HG02623 (cell line): ENCODE measurements at regions not wholly inside any gene's neighbourhood (a gene's known extent, or its start where the extent isn't known, plus 50 kb on each side); places are given as distances from the start of the nearest gene placed in this dataset.

Experiments used
- ATAC-seq: cut with Tn5 transposase; IDR thresholded peaks from one replicate; pipeline ENCODE4 v1.9.1; 2021; ENCODE audit warnings: moderate library complexity; ENCODE audit not compliant: unreplicated experiment

DNA sequence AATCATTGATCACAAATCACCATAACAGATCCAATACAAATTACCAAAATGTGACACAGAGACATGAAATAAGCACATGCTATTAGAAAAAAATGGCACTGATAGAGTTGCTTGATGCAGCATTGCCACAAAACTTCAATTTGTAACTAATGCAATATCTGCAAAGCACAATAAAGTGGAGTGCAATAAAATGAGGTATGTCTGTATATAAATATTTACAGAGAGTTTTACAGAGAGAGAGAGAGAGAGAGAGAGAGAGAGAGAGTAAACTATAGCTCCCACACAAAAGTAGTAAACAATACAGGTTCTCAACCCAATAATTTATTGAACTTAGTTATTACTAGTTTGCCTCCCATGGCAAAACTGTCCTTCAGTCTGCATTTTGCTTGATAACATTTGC is 1807.0 kb downstream of the SUCLG1 start:
- ATAC-seq, result no peak

DNA sequence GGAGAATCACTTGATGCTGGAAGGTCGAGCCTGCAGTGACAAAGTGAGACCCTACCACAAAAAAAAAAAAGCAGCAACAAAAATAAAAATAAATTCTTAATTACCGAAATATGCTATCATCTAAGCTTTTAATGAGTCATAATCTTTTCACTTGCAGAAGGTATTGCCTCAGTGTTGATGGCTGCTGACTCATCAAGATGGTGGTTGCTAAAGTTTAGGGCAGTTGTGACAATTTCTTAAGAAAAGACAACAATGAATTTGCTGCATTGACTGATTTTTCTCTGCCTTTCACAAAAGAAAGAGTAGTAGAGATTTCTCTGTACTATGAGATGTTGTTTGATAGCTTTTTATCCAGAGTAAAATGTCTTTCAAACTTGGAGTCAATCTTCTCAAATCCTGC is 1809.0 kb downstream of the SUCLG1 start:
- ATAC-seq, result no peak

DNA sequence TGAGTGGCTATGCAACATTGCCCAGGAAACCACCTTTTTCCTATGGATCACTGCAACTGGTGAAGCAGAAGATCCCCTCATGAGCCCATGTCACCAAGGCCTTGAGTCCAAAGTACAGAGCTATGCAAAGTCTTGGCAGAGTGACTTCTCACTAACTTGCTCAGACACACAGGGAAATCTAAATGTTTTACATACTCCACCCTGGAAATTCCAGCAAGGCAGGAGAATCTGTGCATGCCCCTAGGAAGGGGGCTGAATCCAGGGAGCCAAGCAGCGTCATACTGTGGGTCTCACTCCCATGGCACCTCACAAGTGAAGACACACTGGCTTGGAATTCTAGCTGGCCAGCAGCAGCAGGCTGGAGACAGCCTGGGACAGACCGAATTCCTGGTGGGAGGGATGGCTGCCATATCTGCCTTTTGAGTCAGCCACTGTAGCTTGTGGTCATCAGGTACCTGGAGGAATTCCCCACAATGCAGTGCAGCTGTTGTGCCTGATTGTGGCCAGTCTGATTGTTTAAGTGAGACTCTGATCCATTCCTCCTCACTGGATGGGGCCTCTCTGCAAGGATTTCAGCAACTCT is 1817.4 kb downstream of the SUCLG1 start:
- no peak for ATAC-seq

DNA sequence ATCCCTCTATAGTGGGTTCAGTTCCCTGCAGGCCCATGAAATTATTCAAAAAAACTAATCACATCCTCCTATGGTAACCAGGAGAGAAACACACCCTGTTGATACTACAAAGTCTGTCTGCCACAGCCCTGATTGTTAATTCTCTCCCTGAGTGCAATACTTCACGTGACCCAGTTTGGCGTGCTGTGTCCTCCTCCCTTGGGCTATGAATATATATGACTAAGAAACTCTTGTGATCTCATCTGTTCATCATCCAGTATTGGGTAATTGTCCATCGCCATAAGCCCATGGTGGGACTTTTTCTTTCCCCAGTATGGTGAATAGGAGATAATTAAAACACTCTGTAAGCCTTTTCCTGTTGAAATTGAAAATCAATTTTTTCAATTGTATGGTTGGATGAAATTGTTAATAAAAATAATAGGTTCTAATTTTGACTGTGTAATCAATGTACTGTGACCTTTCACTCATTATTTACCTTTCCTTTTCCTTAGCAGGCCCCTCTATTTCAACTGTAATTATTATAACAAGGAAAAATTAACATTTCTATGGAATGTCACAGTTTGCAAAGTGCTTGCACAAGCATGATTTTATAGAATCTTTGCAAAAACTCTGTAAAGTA is 1822.6 kb downstream of the SUCLG1 start:
- ATAC-seq, result no peak

DNA sequence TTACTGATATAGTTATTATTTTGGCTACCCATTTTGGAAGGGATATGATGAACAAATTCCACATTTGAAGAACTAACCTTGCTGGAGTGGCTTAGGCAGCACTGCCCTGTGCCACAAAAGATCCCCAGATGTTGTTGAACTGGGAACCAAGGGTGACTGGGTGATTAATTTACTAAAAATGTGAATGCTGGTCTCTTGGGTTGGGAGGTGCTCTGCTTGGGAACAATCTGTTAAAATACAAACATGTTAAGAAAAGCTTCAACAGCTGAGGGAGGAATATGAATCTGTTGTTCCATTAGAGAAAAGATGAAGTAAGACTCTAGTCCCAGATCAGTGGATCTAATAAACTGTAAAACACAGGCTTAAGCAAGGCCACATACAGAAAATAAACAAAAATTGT is 1860.1 kb downstream of the SUCLG1 start:
- no peak for ATAC-seq

DNA sequence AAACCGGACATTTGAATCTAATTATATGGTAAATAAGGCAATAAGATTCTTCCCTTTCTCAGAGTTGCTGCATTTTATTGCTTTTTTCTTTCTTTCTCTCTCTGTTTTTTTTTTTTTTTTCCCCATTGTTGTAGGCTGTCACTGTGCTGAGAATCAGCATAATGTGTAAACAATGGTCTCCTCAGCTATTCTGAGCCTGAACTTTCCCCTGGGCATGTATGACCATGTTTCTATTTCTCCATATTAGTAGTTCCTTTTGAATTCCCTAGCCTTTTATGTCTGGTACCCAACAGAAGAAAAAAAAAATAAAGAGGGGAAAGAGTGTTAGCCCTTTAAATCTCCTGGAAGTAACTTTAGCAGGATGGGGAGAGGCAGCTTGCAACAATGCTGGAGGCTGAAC is 1862.5 kb downstream of the SUCLG1 start:
- ATAC-seq, result no peak

DNA sequence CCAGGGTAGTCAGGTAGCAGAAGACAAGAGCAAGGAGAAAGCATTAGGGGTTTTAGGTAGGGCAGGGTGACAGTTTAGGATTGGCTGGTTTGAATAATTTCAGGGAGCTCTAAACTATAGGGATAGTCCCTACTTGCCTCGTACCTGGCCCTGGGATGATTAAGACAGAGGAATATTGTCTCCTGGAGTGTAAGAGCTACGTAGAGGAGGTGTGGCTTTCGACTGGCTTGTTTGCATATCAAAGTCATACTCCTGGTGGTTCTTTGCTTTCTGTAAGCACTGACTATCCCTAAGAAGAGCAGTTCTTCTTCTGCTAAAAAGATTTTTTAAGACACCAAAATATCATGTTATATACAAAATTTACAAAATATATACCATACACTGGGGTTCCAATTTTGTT is 1867.4 kb downstream of the SUCLG1 start:
- no peak for ATAC-seq

DNA sequence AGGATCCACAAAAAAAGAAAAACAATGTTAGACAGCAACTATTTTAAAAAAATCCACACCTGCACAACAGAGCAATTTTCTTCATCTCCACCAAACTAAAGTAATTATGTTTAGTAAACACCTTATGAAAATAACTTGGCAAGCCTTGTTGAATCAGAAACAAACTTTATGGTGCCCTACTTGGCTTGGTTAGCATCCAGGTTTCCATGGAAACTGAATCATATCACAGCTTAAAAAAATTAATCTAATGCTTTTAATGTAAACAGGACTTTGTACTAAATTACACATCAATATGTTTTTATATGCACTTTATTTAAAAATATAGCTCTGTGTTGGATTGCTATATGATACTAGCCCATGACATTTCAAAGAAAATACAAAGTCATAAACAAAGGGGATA is 1882.4 kb downstream of the SUCLG1 start:
- no peak for ATAC-seq

DNA sequence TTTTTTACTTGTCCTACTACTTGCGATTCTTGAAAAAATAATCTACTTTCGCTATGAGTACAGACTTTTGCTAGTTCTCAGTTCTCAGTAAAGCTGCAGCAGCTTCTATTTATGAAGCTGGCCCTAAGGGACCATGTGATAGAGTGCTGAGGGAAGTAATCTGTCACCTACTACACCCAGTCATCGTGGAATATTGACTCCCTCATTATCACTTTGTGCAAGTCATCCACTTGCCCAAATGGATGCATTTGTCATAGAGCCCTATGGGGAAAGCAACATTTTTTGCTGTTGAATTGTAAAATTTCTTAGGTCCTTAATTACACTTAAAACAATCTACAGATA is 1919.8 kb downstream of the SUCLG1 start:
- no peak for ATAC-seq

DNA sequence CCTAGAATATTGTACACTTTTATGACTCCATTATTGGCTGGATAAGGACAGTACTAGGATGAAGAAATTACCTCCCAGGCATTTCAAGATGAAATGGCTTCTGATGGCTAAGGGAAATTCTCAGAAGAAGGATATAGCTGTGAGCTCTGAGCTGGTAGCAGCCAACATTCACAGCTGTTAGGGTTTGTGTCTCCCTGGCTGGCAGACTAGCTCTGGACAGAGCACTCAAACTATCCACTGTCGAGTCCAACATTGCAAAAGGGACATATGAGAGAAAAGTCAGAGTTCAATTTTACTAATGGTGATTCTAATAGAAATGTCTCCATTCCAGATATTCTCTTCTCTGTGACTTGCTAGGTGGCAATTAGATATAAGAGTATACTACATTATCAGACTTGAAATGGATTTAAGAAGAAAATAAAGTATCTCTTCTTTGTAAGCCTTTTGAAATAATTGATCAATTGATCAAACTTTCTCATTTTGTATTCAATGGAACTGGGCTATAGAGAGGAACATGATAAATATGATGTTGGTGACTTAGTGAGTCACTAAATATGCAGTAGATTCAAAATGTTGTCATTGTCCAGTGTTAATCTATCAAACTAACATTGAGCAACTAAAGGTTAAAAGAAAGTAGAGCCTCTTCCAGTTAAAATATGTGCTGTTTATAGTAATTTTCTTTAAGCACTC is 1920.3 kb downstream of the SUCLG1 start:
- no peak for ATAC-seq

DNA sequence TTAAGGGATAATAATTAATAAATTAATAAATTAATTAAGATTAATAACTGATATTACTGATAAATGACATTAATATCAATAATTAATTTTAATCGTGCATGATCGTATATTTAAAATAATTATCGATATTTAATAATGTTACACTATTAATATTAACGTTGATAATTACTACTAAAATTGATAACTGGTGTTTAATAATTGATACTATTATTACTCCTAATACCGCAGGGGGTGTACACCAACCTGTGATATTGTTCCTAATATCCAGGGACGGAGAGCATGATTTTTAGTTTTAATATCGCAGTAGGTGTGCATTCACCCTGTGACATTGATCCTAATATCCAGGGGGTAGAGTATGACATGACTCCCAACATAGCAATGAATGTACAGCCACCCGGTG is 1930.8 kb downstream of the SUCLG1 start:
- no peak for ATAC-seq

DNA sequence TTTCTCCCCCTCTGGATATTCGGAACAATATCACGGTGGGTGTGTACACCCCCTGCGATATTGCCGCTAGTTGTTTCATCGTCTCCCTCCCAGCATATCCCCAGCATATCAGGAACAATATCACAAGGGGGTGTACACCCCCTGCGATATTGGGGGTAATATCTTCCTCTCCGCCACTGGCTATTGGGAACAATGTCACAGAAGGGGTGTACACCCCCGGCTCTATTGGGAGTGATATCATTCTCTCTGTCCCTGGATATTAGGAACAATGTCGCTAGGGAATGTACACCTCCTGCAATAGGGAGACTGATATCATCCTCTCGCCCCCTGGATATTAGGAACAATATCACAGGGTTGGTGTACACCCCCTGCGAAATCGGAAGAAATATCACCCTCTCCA is 1932.0 kb downstream of the SUCLG1 start:
- ATAC-seq, result no peak

DNA sequence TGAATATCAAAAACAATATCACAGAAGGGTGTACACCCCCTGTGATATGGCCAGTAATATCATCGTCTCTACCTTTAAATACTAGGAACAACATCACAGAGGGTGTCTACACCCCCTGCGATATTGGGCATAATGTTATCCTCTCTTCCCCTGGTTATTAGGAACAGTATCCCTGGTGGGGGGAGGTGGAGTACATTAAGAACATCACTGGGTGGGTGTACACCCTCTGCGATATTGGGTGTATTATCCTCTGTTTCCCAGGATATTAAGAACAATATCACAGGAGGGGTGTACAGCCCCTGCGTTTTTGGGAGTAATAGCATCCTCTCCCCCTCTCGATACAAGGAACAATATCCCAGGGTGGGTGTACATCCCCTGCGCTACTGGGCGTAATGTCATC is 1932.8 kb downstream of the SUCLG1 start:
- no peak for ATAC-seq

DNA sequence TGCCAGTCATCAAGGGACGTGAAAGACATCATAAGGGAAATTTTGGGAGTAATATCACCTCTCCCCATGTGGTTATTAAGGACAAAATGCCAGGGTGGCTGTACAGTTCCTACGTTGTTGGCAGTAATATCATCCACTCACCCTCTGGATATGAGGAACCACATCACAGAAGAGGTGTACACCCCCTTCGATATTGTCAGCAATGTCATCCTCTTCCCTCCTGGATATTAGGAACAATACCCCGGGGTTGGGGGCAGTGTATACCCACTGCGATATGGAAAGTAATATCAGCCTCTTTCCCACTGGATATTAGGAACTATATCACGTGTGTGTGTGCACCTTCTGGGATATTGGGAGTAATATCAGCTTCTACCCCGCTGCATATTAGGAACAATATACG is 1933.3 kb downstream of the SUCLG1 start:
- ATAC-seq, result no peak

DNA sequence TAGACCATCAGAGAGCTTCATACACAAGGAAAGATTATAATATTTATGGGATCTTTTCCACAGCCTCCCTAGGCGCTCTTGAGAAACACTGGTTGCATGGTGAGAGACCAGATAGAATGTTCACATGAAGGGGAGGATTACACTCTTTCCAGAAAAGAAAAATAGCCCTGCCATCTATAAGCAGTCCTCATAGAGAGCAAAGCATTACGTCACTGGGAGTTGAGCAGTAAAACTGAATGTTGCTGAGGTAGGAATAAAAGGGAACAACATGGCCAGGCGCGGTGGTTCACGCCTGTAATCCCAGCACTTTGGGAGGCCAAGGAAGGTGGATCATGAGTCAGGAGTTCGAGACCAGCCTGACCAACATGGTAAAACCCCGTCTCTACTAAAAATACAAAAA is 1934.3 kb downstream of the SUCLG1 start:
- no peak for ATAC-seq

DNA sequence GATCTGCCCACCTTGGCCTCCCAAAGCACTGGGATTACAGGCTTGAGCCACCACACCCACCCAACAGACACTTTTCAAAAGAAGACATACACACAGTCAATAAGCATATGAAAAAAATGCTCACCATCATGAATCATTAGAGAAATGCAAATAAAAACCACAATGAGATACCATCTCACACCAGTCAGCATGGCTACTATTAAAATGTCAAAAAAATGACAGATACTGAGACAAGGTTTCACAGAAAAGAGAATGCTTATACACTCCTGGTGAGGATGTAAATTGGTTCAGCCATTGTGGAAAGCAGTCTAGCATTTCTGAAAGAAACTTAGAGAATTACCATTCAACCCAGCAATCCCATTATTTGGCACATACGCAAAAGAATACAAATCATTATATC is 1947.2 kb downstream of the SUCLG1 start:
- ATAC-seq, result no peak

DNA sequence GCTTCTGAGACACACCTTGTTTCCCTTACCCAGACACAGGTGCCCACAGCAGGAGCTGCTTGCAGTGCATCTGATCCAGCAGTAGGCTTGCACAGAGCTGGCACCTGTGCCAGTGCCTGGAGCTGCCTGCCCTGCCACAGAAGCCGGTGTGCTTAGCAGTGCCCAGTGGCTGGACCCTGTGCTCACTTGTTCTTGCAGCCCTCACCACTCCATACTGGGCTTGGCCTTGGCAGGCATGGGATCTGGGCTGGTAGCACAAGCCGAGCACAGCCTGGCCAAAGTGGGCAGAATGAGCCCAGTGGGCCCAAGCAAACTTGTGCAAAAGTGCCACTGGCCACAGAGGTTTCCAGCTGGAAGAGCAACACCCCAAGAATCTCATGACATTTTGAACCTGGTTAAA is 1950.4 kb downstream of the SUCLG1 start:
- no peak for ATAC-seq

DNA sequence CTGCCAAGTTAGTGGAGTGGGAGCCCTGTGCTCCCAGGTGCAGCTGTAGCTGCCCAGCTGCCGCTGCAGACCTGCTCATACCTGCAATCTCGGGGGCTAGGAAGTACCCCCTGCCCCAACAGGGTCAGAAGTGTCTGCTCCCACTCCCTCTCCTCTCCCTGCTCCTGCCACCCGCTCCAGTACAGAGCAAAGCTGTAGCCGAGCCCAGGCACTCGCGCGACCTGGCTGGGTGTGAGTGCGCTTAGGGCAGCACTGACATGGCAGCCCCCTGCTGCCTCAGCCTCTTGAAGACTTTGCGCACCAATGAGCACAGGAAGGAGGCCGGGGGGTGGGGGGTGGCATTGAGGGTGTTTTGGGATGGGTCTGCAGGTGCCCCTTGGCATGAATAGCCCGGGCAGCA is 1951.4 kb downstream of the SUCLG1 start:
- ATAC-seq, result no peak

DNA sequence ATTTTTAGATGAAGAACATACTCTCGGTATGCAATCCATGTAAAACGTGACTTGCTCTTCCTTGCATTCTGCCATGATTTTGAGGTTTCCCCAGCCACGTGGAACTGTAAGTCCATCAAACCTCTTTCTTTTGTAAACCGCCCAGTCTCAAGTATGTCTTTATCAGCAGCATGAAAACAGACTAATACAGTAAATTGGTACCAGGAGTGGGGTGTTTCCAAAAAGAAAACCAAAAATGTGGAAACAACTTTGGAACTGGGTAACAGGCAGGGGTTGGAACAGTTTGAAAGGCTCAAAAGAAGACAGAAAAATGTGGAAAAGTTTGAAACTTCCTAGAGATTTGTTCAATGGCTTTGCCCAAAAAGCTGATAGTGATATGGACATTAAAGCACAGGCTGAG is 1957.9 kb downstream of the SUCLG1 start:
- ATAC-seq, result no peak

DNA sequence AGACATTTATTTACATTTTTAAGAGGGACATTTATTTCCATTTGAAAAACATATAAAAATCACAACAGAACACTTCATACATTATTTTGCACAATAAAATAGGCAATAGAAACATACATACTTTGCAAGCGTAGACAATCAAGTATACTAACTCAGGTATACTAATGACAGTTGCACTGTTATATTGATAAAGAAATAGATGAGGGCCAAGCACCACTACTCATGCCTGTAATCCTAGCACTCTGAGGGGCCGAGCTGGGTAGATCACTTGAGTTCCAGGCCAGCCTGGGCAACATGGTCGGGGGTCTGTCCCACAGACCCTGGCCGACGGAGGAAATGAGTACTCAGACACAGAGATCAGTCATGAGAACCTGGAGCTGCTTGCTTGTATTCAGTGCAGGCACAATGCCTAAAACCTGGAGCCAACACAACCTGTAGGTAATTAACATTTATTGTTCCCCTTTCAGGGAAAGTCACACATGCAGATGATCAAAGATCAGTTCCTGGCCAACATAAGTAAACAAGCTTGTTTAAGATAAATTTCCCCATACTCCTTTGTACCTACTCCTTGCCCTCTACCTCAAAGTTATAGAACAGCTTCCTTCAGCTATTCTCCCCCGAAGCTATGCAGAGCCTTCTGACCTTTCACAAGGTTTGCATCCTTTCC is 1960.2 kb downstream of the SUCLG1 start:
- ATAC-seq, result no peak

DNA sequence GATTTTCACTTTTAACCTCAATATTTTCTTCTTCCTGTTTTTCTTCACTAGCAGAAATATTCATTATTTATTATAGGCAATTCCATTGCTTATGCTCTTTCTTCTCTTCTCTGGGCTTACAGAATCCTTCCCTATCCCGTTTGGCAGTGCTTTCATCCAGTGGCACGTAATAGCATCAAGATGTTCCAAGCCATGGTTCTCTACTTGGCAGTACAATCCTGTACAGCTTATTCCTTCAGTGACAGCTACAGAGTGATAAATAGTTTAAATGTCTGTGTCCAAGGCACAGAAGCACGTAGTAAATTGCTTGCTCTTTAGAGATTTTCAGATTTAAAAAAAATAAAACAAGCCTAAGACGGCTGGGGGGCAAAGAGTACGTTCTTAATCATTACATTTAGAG is 1964.3 kb downstream of the SUCLG1 start:
- ATAC-seq, result no peak

DNA sequence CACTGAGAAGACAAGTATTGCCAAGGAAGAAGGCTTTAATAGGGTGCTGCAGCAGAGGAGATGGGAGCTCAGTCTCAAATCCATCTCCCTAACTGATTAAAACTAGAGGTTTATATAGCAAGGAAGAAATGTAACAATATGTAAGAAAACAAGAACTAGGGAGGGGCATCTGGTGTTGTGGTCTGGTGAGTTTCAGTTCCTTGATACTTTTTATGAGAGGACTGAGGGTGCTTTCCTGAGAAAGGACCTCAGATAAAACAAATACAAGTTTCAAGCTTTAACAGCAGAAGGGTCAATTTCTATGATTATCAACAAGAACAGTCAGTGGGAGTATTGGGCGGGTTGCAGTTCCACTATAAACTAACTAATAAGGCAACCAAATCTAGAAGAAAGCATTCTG is 1967.5 kb downstream of the SUCLG1 start:
- no peak for ATAC-seq
